NCI-H1694 (cell line): ENCODE measurements at regions not wholly inside any gene's neighbourhood (a gene's known extent, or its start where the extent isn't known, plus 50 kb on each side); places are given as distances from the start of the nearest gene placed in this dataset.
A peak's percentile ranks its signal among the peaks of the same experiment; 100 is the strongest.
"Not testable (repeated sequence)": the region's sequence is repeated elsewhere in the genome, so short reads cannot be mapped to it uniquely, and the experiment has no call there.

Experiments
- DNase-seq: peaks from one replicate; lab custom pipeline; 2025; lab: John Stamatoyannopoulos, UW

GRCh38 chr20:54324652-54325285, 116.9 kb downstream of the PFDN4 start:
- DNase-seq = no peak

GRCh38 chr20:54335299-54335698, 127.4 kb downstream of the PFDN4 start:
- DNase-seq = no peak

- DNase-seq = no peak
Observed at GRCh38 chr20:54337144-54337543, 129.3 kb downstream of the PFDN4 start.

GRCh38 chr20:54339093-54339492, 131.2 kb downstream of the PFDN4 start:
- no peak for DNase-seq

GRCh38 chr20:54340206-54340605, 132.3 kb downstream of the PFDN4 start:
- DNase-seq = no peak

GRCh38 chr20:54340667-54341081, 132.8 kb downstream of the PFDN4 start:
- no peak for DNase-seq

- no peak for DNase-seq
Observed at GRCh38 chr20:54342258-54342920, 133.0 kb upstream of the DOK5 start.

DNA sequence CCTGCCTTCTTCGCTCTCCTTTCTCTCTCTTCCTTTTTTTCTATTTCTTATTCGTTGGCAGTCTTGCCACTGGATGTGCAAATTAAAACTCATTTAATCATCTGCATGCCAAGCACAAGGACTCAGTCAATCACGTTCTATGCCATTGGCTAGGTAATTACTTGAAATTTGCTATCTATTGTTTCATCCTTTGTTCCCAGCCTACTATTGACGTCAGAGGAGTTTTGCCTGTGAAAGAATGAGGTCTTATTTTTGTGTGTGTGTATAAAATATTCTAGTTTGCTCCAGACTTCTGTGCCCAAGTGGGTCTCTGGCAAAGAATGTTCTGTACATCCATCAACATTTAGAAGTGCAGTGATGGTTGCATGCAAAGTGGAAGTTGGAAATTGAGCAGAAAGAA, 132.3 kb upstream of the DOK5 start:
- DNase-seq = no peak

DNA sequence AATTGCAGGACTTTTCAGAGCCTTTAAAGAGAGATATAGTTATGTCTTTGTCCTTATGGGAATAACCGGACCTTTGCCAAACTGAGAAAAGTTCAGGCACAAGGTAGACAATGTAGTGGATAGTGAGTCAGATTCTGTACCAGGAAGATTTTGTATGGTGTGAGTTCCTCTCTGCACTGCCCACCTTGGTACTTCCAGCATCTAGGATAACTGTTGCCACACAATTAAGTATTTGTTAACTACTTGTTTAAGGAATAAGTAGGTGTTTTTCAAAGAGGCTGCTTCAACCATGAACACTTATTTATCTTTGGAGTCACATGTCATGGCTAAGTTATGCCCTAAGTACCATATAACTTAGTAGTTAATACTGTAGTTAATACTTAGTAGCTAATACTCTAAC, 131.8 kb upstream of the DOK5 start:
- no peak for DNase-seq

GRCh38 chr20:54344832-54345231, 130.6 kb upstream of the DOK5 start:
- no peak for DNase-seq

DNA sequence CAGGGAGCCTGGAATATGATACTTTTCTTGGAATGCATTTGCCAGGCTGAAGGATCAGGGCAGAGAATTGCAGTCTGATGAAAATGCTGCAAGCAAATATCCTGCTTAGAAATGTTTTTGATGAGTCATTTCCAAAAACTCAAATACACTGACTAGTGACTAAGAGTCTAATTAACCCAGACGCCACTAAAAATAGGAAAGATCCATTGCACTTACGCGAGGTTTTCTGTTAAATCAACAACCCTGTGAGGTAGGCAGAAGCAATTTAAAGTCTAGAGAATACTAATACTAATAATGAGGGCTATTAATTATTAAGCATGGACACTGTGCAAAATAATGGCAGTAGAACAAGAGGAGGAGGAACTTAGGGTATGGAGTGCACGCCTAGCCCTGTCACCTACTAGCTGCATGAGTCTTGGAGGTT, 130.1 kb upstream of the DOK5 start:
- no peak for DNase-seq

GRCh38 chr20:54345821-54346220, 129.6 kb upstream of the DOK5 start:
- DNase-seq = no peak

DNA sequence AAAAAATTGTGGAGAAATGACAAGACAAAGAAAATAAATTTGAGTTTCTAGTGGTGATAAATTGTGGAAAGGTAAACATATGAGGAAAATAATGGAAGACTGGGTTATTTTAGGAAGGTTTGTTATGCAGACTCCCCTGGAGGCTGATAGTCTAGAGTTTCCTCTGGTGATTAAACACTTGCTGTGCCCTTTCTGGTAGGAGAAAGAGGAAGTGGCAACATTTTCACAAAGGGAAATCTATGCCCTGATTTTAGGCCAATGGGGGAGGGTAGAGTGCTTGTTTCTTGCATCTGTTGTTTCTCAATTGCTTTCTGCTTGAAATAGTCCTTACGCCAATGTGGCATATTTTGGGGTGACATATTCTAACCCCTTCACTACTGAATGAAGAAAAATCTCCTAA, 129.1 kb upstream of the DOK5 start:
- DNase-seq = no peak

- DNase-seq = no peak
Observed at GRCh38 chr20:54347166-54347833, 128.1 kb upstream of the DOK5 start.

DNA sequence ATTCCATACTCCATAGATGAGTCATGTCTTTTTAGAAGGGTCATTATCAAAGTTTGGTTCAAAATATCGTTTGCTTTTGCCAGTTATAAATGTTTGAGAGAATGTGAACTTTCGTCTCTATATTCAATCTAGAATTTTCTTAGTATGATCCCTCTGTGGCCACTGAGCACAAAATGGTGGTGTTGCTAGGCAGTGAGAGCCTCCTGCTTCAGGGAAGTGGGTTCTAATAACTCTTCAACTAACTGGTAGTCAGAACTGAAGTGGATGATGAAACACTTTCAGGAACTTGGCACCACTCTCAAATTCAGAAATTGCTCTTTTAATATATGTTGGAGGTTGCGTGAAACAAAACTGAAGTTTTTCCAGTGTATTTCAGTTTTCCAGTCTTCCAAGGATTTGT, 125.0 kb upstream of the DOK5 start:
- no peak for DNase-seq

DNA sequence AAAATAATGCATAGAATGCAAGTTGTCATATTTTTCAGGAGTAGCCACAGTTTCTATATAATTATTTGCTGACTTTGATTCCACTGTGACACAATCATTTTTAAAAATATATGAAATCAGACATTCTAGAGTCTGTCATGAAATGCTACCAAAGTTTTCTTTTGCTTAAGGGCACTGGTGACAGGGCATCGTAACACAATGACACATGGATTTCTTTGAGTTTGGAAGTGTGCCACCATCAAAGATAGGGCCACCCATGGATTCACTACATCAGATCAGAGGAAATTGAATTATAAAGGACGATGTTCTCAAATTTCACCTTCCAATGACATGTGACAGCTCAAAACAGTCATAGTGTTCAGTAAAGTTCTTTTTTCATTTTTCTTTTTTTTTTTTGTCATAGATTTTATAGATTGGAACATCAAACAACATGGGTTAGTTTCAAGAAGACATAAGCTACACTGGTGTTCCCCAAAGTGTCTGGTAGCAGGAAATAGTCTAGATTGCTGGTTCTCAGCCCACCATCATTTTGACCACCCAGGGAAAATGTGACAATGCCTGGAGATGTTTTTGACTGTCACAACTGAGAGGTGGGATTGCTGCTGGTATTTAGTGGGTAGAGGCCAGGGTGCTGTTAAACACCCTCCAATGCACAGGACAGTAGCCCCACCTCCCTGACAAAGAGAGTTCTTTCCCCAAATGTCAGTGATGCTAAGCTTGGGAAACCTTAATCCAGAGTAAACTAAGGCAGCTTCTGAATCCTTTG, 123.8 kb upstream of the DOK5 start:
- DNase-seq = no peak

DNA sequence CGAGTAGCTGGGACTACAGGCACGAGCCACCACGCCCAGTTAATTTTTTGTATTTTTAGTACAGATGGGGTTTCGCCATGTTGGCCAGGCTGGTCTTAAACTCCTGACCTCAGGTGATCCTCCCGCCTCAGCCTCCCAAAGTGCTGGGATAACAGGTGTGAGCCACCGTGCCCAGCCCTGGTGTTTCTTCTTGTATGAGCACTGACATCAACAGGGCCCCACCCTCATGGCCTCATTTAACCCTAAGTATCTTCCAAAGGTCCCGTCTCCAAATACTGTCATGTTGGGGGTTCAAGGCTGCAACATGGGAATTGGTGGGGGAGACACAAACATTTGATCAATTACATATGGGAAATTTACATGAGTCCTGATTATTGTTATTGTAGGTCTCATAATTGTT, 122.9 kb upstream of the DOK5 start:
- DNase-seq = not testable (repeated sequence)

DNA sequence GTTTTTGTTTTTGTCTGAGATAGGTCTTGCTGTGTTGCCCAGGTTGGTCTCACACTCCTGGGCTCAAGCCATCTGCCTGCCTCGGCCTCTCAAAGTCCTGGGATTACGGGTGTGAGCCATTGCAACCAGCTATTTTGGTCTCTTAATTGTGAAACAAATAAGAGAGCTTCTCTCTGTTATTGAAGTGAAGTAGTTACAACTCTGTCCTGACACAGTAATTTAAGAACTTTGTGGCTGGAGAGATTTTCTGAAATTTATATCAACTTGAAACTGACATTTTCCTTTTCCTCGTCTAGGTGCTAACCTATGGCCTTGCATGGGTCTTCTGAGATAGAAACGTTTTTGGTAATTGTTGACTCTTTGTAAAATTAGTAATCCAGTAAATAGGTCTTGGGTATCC, 122.1 kb upstream of the DOK5 start:
- no peak for DNase-seq

DNA sequence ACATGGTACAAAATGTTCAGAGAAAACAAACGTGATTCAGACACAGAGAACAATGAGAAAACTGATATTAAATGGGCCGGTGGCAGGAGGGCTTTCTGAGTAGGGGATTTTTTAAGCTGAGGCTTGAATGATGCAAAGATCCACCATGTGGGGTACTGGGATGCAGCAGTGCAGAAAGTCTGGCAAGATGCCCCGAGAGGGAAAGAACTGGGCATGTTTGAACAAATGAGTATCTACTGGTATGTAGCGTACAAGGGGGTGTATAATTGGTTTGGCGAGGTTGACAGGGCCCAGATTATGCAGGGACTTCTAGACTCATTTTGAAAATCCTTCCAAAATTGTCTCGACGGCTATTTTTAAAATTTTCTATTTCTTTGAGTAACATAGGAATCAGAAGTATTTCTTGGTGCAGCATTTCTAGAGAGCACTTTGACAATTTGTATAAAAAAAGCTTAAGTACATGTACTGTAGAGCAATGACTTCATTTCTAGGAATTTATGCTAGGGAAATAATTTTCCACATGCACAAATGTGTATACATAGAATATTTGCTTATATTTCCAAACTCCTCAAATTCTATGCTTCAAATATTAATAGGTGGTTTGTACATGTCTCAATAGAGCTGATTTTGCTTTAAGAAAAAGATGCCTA, 119.6 kb upstream of the DOK5 start:
- peak; percentile 86 for DNase-seq

DNA sequence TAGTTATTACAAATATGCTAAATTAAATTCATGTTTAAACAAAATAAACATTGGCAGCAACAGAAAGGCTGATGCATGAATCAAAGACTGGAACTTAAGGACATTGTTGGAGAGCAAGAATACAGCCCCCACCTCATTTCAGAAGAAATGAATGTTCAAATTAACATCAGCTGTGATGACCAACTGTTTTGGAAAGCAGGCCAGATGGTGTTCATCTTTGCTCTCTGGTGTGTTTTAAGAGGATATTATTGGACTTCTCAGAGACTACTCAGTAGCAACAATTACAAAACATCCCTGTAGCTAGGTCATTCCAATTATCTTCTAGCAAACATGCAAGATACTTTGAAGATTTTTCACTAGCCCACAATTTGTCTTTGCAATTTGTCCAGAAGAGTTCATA, 118.6 kb upstream of the DOK5 start:
- DNase-seq = peak; percentile 6

GRCh38 chr20:54361475-54361874, 113.9 kb upstream of the DOK5 start:
- DNase-seq = no peak

- no peak for DNase-seq
Observed at GRCh38 chr20:54362283-54362682, 113.1 kb upstream of the DOK5 start.
